Nephron (organoid): ENCODE measurements at regions not wholly inside any gene's neighbourhood (a gene's known extent, or its start where the extent isn't known, plus 50 kb on each side); places are given as distances from the start of the nearest gene placed in this dataset.

Experiments used
- H3K27ac Mint-ChIP-seq, 3 experiments: 2 replicates each; pipeline ENCODE4 v1.8.0; 2020; ENCODE audit warnings: mixed read lengths in 3 of 3, mild to moderate bottlenecking in 2 of 3, moderate library complexity in 1 of 3
- H3K27me3 Mint-ChIP-seq: 2 replicates; pipeline ENCODE4 v1.8.0; 2021; ENCODE audit warnings: low read depth, mild to moderate bottlenecking, moderate library complexity, mixed read lengths
- H3K36me3 Mint-ChIP-seq: 2 replicates; pipeline ENCODE4 v1.8.0; 2020; ENCODE audit warnings: low read depth, mixed read lengths
- H3K4me1 Mint-ChIP-seq: 2 replicates; pipeline ENCODE4 v1.8.0; 2020; ENCODE audit warnings: mixed read lengths
- H3K4me3 Mint-ChIP-seq, 3 experiments: 2 replicates each; pipeline ENCODE4 v1.8.0; 2020; ENCODE audit warnings: mild to moderate bottlenecking in 3 of 3, mixed read lengths in 3 of 3, moderate library complexity in 2 of 3
- H3K9me3 Mint-ChIP-seq: 2 replicates; pipeline ENCODE4 v1.8.0; 2020; ENCODE audit warnings: mixed read lengths
- TF ChIP-seq, protein P1 (sequence below), 3 experiments: fragments of 200-600 bp; sonication (generic); IDR thresholded peaks; one replicate each; pipeline ENCODE4 v1.5.0; 2021; ENCODE audit warnings: antibody characterized with exemption in 3 of 3; ENCODE audit not compliant: unreplicated experiment in 3 of 3

DNA sequence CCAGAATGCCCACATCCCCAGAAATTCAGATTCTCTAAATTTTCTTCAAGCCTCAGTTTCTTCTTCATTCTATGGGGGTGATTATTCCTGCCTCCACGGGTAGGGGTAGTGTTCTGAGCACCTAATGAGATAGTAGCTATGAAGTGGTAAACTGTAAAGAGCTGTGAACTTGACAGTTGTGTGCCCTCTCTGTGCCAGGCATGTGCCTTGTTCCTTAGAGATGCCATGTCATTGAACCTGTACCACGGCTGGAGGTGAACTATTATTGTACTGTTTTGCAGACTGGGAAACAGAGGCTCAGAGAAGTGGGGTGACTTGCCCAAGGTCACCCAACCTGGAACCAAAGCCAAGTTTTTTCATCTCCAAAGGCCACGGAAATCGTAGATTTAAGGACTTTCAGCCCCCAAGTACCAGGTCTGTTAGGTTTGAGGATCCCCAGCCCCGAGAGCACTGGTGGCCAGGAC is 67.7 kb upstream of the SIRPA start:
- no peak overlapping the region for H3K4me3 Mint-ChIP-seq
- H3K36me3 Mint-ChIP-seq = no peaks in the 10 kb centered on the region
- TF ChIP-seq, protein P1, sequence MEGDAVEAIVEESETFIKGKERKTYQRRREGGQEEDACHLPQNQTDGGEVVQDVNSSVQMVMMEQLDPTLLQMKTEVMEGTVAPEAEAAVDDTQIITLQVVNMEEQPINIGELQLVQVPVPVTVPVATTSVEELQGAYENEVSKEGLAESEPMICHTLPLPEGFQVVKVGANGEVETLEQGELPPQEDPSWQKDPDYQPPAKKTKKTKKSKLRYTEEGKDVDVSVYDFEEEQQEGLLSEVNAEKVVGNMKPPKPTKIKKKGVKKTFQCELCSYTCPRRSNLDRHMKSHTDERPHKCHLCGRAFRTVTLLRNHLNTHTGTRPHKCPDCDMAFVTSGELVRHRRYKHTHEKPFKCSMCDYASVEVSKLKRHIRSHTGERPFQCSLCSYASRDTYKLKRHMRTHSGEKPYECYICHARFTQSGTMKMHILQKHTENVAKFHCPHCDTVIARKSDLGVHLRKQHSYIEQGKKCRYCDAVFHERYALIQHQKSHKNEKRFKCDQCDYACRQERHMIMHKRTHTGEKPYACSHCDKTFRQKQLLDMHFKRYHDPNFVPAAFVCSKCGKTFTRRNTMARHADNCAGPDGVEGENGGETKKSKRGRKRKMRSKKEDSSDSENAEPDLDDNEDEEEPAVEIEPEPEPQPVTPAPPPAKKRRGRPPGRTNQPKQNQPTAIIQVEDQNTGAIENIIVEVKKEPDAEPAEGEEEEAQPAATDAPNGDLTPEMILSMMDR (IDR thresholded peaks at IDR 0.05; ENCODE audit: unreplicated experiment in 3 of 3) = no peak
- H3K9me3 Mint-ChIP-seq = peaks cover 7% of the 10 kb centered on the region
- H3K27me3 Mint-ChIP-seq = peaks cover 14% of the 10 kb centered on the region
- peaks cover 5% of the 10 kb centered on the region for H3K4me1 Mint-ChIP-seq
- H3K27ac Mint-ChIP-seq = no peak overlapping the region

- no peaks in the 10 kb centered on the region for H3K36me3 Mint-ChIP-seq
- no peak overlapping the region for H3K4me3 Mint-ChIP-seq
- peaks cover 7% of the 10 kb centered on the region for H3K27me3 Mint-ChIP-seq
- no peak overlapping the region for H3K27ac Mint-ChIP-seq
- TF ChIP-seq, protein P1 (IDR thresholded peaks at IDR 0.05; ENCODE audit: unreplicated experiment in 3 of 3) = no peak
- peaks cover 5% of the 10 kb centered on the region for H3K4me1 Mint-ChIP-seq
- peaks cover 18% of the 10 kb centered on the region for H3K9me3 Mint-ChIP-seq
These were observed 69.2 kb upstream of the SIRPA start for GRCh38 chr20:1825938-1826445.

DNA sequence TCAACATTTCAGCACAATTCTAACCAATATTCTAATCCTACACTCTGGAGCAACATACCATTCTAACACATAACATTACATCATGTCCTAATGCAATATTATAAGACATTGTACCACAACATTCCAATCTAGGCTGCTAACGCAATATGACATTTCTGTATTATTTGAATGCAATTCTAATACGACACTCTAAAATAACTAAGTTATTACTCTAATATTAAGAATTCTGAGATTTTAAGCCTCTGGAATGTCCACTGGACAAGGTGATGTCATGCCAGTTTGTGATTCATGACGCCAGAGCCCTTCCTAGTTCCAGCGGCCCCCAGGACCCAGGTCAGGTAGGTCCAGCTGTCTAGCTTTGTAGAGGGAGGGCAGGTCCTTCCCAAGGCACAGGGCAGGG is 69.7 kb upstream of the SIRPA start:
- peaks cover 7% of the 10 kb centered on the region for H3K27me3 Mint-ChIP-seq
- peaks cover 18% of the 10 kb centered on the region for H3K9me3 Mint-ChIP-seq
- H3K4me1 Mint-ChIP-seq = peaks cover 5% of the 10 kb centered on the region
- no peaks in the 10 kb centered on the region for H3K36me3 Mint-ChIP-seq
- TF ChIP-seq, protein P1 (IDR thresholded peaks at IDR 0.05; ENCODE audit: unreplicated experiment in 3 of 3) = no peak
- H3K4me3 Mint-ChIP-seq = no peak overlapping the region
- H3K27ac Mint-ChIP-seq = no peak overlapping the region

DNA sequence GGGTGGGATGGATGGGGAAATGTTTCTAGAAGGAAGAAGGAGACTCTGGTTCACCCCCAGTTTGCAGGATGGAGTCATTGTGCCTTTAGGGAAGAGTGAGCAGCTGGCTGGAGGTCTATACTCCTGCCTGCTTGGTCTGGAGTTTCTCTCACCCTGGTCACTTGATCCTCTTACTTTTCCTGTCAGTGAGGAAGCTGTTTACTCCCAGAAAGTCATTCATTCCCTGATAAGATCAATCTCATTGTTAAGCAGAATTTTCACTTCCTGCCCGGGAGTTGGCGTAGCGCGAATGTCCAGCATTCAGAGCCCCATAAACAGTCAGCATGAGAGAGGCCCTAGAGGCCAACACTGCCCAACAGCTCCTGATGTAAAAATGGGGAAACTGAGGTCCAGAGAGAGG is 70.4 kb upstream of the SIRPA start:
- Mint-ChIP-seq H3K27me3 (peaks cover 7% of the 10 kb centered on the region), H3K36me3 (no peaks in the 10 kb centered on the region), H3K4me3 (no peak overlapping the region), H3K4me1 (peaks cover 5% of the 10 kb centered on the region), H3K27ac (no peak overlapping the region), H3K9me3 (peaks cover 18% of the 10 kb centered on the region)
- TF ChIP-seq, protein P1 (IDR thresholded peaks at IDR 0.05; ENCODE audit: unreplicated experiment in 3 of 3) = no peak

GRCh38 chr20:1824181-1824580 is 71.0 kb upstream of the SIRPA start:
- no peak overlapping the region for H3K27ac Mint-ChIP-seq
- H3K4me1 Mint-ChIP-seq = peaks cover 5% of the 10 kb centered on the region
- peaks cover 18% of the 10 kb centered on the region for H3K9me3 Mint-ChIP-seq
- TF ChIP-seq, protein P1 (IDR thresholded peaks at IDR 0.05; ENCODE audit: unreplicated experiment in 3 of 3) = no peak
- H3K4me3 Mint-ChIP-seq = no peak overlapping the region
- H3K36me3 Mint-ChIP-seq = no peaks in the 10 kb centered on the region
- H3K27me3 Mint-ChIP-seq = peaks cover 4% of the 10 kb centered on the region

DNA sequence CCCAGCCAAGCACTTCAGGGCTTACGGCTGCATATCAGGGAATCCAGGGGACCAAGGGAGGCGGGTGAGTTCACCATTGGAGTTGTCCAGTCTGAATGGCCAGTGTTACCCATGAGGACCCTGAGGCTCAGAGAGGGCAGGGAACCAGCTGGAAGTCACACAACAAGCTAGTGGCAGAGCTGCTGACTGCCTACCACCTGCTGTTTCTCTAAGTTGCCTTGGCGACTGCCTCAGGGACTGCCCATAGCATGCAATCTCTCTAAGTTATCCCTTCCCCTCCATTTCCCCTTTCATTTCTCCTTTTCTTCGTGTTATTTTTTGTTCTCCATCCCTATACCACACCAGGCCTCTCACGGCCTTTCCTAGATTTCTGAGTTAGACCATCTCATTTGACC is 71.8 kb upstream of the SIRPA start:
- H3K9me3 Mint-ChIP-seq = peaks cover 18% of the 10 kb centered on the region
- H3K27me3 Mint-ChIP-seq = peaks cover 6% of the 10 kb centered on the region
- TF ChIP-seq, protein P1 (IDR thresholded peaks at IDR 0.05; ENCODE audit: unreplicated experiment in 3 of 3) = no peak
- H3K4me1 Mint-ChIP-seq = peaks cover 4% of the 10 kb centered on the region
- H3K4me3 Mint-ChIP-seq = no peak overlapping the region
- H3K36me3 Mint-ChIP-seq = no peaks in the 10 kb centered on the region
- H3K27ac Mint-ChIP-seq = no peak overlapping the region
